ENCODE measurements at regions not wholly inside any gene's neighbourhood (a gene's known extent, or its start where the extent isn't known, plus 50 kb on each side); places are given as distances from the start of the nearest gene placed in this dataset.

DNA sequence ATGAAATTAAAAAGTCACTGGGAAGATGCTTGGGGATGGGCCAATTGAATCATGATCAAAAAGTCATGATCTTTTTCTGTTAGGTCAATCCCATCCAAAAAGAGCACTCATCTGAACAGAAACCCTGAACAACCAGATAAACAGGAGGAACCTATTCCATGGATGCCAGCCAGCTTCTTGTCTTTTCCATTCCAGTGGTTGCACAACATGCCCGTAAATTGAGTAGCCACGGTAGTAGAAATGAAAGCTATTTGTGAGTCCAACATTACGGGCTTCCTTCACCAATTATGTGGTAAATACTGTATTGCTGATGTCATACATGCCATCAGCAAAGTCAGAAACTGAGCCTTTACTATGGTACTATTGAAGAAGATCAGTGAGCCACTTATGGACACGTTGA, 982.4 kb upstream of the HS3ST1 start (continued):
- TF ChIP-seq, protein P1, sequence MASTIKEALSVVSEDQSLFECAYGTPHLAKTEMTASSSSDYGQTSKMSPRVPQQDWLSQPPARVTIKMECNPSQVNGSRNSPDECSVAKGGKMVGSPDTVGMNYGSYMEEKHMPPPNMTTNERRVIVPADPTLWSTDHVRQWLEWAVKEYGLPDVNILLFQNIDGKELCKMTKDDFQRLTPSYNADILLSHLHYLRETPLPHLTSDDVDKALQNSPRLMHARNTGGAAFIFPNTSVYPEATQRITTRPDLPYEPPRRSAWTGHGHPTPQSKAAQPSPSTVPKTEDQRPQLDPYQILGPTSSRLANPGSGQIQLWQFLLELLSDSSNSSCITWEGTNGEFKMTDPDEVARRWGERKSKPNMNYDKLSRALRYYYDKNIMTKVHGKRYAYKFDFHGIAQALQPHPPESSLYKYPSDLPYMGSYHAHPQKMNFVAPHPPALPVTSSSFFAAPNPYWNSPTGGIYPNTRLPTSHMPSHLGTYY (CRISPR knock-in tag; IDR thresholded peaks at IDR 0.05), result no peak
- TF ChIP-seq, protein P2, sequence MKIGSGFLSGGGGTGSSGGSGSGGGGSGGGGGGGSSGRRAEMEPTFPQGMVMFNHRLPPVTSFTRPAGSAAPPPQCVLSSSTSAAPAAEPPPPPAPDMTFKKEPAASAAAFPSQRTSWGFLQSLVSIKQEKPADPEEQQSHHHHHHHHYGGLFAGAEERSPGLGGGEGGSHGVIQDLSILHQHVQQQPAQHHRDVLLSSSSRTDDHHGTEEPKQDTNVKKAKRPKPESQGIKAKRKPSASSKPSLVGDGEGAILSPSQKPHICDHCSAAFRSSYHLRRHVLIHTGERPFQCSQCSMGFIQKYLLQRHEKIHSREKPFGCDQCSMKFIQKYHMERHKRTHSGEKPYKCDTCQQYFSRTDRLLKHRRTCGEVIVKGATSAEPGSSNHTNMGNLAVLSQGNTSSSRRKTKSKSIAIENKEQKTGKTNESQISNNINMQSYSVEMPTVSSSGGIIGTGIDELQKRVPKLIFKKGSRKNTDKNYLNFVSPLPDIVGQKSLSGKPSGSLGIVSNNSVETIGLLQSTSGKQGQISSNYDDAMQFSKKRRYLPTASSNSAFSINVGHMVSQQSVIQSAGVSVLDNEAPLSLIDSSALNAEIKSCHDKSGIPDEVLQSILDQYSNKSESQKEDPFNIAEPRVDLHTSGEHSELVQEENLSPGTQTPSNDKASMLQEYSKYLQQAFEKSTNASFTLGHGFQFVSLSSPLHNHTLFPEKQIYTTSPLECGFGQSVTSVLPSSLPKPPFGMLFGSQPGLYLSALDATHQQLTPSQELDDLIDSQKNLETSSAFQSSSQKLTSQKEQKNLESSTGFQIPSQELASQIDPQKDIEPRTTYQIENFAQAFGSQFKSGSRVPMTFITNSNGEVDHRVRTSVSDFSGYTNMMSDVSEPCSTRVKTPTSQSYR (CRISPR knock-in tag; IDR thresholded peaks at IDR 0.05), result no peak
- no peak for TF ChIP-seq CREM (CRISPR knock-in tag; IDR thresholded peaks at IDR 0.05)

DNA sequence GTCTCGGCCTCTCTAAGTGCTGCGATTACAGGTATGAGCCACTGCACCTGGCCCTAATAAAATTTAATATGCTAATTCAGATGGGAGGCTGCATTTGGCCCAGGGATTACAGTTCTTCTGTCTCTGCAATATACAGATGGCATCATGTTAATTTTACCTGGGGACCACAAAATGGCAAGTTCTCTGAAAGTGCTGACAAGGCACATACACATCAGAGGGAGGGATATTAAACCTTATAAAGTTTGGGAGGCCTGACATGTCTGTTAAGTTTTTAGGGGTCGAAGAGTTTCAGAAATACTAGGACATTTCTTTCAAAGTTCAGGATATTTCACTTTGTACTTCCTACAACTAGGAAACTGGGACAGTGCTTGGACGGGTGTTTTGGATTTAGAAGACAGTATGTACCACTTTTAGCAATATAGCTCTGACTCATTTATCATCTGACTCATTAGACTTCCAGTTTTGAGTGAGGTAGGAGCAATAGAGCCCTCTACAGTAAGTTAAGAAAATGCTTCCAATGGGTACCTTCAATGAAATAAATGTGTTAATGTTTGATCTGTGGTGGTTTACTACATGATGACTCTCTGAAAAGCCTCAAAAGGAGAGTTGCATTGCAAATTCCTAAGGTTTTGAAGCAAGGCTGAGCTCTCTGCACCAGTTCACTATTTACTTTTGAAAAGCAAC, 981.0 kb upstream of the HS3ST1 start:
- no peak for TF ChIP-seq SOX15 (CRISPR knock-in tag; IDR thresholded peaks at IDR 0.05)
- TF ChIP-seq, protein P3, sequence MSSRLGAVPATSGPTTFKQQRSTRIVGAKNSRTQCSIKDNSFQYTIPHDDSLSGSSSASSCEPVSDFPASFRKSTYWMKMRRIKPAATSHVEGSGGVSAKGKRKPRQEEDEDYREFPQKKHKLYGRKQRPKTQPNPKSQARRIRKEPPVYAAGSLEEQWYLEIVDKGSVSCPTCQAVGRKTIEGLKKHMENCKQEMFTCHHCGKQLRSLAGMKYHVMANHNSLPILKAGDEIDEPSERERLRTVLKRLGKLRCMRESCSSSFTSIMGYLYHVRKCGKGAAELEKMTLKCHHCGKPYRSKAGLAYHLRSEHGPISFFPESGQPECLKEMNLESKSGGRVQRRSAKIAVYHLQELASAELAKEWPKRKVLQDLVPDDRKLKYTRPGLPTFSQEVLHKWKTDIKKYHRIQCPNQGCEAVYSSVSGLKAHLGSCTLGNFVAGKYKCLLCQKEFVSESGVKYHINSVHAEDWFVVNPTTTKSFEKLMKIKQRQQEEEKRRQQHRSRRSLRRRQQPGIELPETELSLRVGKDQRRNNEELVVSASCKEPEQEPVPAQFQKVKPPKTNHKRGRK (CRISPR knock-in tag; IDR thresholded peaks at IDR 0.05; ENCODE audit: borderline replicate concordance), result no peak
- TF ChIP-seq FOXP1 (CRISPR knock-in tag; IDR thresholded peaks at IDR 0.05; ENCODE audit: borderline replicate concordance), result no peak
- no peak for TF ChIP-seq ZNF416 (CRISPR knock-in tag; IDR thresholded peaks at IDR 0.05)
- no peak for TF ChIP-seq ESRRA (CRISPR knock-in tag; IDR thresholded peaks at IDR 0.05; ENCODE audit: borderline replicate concordance)
- no peak for TF ChIP-seq NFYB (CRISPR knock-in tag; conservative IDR thresholded peaks at IDR 0.05; ENCODE audit: low read depth)
- TF ChIP-seq CREM (CRISPR knock-in tag; IDR thresholded peaks at IDR 0.05), result no peak
- TF ChIP-seq, protein P4, sequence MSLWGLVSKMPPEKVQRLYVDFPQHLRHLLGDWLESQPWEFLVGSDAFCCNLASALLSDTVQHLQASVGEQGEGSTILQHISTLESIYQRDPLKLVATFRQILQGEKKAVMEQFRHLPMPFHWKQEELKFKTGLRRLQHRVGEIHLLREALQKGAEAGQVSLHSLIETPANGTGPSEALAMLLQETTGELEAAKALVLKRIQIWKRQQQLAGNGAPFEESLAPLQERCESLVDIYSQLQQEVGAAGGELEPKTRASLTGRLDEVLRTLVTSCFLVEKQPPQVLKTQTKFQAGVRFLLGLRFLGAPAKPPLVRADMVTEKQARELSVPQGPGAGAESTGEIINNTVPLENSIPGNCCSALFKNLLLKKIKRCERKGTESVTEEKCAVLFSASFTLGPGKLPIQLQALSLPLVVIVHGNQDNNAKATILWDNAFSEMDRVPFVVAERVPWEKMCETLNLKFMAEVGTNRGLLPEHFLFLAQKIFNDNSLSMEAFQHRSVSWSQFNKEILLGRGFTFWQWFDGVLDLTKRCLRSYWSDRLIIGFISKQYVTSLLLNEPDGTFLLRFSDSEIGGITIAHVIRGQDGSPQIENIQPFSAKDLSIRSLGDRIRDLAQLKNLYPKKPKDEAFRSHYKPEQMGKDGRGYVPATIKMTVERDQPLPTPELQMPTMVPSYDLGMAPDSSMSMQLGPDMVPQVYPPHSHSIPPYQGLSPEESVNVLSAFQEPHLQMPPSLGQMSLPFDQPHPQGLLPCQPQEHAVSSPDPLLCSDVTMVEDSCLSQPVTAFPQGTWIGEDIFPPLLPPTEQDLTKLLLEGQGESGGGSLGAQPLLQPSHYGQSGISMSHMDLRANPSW (CRISPR knock-in tag; conservative IDR thresholded peaks at IDR 0.05; ENCODE audit: low read depth), result no peak
- TF ChIP-seq, protein P5, sequence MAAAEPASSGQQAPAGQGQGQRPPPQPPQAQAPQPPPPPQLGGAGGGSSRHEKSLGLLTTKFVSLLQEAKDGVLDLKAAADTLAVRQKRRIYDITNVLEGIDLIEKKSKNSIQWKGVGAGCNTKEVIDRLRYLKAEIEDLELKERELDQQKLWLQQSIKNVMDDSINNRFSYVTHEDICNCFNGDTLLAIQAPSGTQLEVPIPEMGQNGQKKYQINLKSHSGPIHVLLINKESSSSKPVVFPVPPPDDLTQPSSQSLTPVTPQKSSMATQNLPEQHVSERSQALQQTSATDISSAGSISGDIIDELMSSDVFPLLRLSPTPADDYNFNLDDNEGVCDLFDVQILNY (CRISPR knock-in tag; IDR thresholded peaks at IDR 0.05), result no peak
- Mint-ChIP-seq H3K36me3 (peaks cover 15% of the 10 kb centered on the region), H3K9me3 (peaks cover 35% of the 10 kb centered on the region), H3K4me1 (no peaks in the 10 kb centered on the region), H3K4me3 (no peak overlapping the region), H3K27me3 (ENCODE audit: low read depth) (no peaks in the 10 kb centered on the region), H3K27ac (no peak overlapping the region)
- ChIA-PET POLR2A (no interaction called here), CTCF (interaction anchor here (0.6 kb wide), 1 partner anchor 14 kb away, joined by 4 read pairs; no protein-coding TSS in a partner anchor)
- DNase-seq (ENCODE audit: low spot score) (no peak), ATAC-seq (no peak)

DNA sequence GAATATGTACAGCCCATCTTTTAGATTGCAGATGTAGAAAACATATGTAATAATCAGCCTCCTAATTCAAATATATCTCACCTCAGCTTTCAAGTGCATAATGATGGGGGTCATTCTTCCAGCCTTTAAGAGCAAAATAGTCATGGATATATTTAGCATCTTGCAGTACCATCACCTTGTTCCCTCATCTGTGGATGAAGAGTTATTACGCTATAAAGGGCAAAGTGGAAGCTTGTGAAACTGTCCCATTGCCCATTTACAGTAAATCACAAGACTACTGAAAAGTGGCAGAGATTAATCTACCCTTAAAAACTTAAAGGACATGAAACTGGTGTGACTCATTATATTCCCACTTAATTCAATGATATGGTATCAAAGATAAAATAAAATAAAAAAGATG, 979.7 kb upstream of the HS3ST1 start:
- peaks cover 38% of the 10 kb centered on the region for H3K9me3 Mint-ChIP-seq
- ChIA-PET POLR2A (no interaction called here), CTCF (no interaction called here)
- no peak overlapping the region for H3K4me3 Mint-ChIP-seq
- peaks cover 15% of the 10 kb centered on the region for H3K36me3 Mint-ChIP-seq
- no peak for TF ChIP-seq FOXP1 (CRISPR knock-in tag; IDR thresholded peaks at IDR 0.05; ENCODE audit: borderline replicate concordance)
- TF ChIP-seq, protein P6, sequence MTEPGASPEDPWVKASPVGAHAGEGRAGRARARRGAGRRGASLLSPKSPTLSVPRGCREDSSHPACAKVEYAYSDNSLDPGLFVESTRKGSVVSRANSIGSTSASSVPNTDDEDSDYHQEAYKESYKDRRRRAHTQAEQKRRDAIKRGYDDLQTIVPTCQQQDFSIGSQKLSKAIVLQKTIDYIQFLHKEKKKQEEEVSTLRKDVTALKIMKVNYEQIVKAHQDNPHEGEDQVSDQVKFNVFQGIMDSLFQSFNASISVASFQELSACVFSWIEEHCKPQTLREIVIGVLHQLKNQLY (CRISPR knock-in tag; IDR thresholded peaks at IDR 0.05), result no peak
- TF ChIP-seq TCF7 (CRISPR knock-in tag; IDR thresholded peaks at IDR 0.05; ENCODE audit: low read depth), result no peak
- DNase-seq (ENCODE audit: low spot score) (no peak), ATAC-seq (no peak)
- no peaks in the 10 kb centered on the region for H3K4me1 Mint-ChIP-seq
- no peaks in the 10 kb centered on the region for H3K27me3 Mint-ChIP-seq (ENCODE audit: low read depth)
- H3K27ac Mint-ChIP-seq, result no peak overlapping the region
